Cardiac septum (tissue), 1 donor: ENCODE measurements at regions not wholly inside any gene's neighbourhood (a gene's known extent, or its start where the extent isn't known, plus 50 kb on each side); places are given as distances from the start of the nearest gene placed in this dataset.

ENCODE experiments used
- DNase-seq: peaks from one replicate; pipeline ENCODE4 v3.0.0-alpha.2; 2020; ENCODE audit warnings: low spot score
- intact Hi-C: fragments of 100-400 bp; cut with DNase I; formaldehyde crosslinking; loops from one replicate; pipeline ENCODE4 v1.14.0; 2022
- donor health status: DM: no; HTN: no; CAD: no.

GRCh38 chr6:113457751-113458150 lies 399.4 kb upstream of the MARCKS start:
- intact Hi-C loops = no loop called here
- DNase-seq = no peak

- intact Hi-C loops = no loop called here
These were observed 398.7 kb upstream of the MARCKS start for GRCh38 chr6:113458368-113459010.

GRCh38 chr6:113461153-113461932 lies 395.8 kb upstream of the MARCKS start:
- no peak for DNase-seq
- intact Hi-C loops = no loop called here

More at GRCh38 chr6:113458368-113459010, 398.7 kb upstream of the MARCKS start:
- DNase-seq = no peak

- DNase-seq = no peak
- intact Hi-C loops = no loop called here
These were observed 392.6 kb upstream of the MARCKS start for GRCh38 chr6:113464536-113464935.

- intact Hi-C loops = no loop called here
- no peak for DNase-seq
These were observed 392.2 kb upstream of the MARCKS start for GRCh38 chr6:113464960-113465359.

GRCh38 chr6:113466526-113466925 lies 390.6 kb upstream of the MARCKS start:
- intact Hi-C loops = no loop called here
- no peak for DNase-seq

- no peak for DNase-seq
- intact Hi-C loops = no loop called here
These were observed 381.8 kb upstream of the MARCKS start for GRCh38 chr6:113475392-113475791.

GRCh38 chr6:113476937-113477839 lies 380.0 kb upstream of the MARCKS start:
- intact Hi-C loops = no loop called here
- no peak for DNase-seq

GRCh38 chr6:113480616-113481015 lies 376.5 kb upstream of the MARCKS start:
- DNase-seq = no peak
- intact Hi-C loops = no loop called here

GRCh38 chr6:113481458-113481857 lies 375.7 kb upstream of the MARCKS start:
- intact Hi-C loops = no loop called here
- DNase-seq = no peak

GRCh38 chr6:113481910-113482309 lies 375.2 kb upstream of the MARCKS start:
- intact Hi-C loops = no loop called here

GRCh38 chr6:113482771-113483170 lies 374.4 kb upstream of the MARCKS start:
- intact Hi-C loops = no loop called here
- no peak for DNase-seq

More at GRCh38 chr6:113481910-113482309, 375.2 kb upstream of the MARCKS start:
- no peak for DNase-seq

GRCh38 chr6:113486199-113486598 lies 370.9 kb upstream of the MARCKS start:
- intact Hi-C loops = no loop called here
- DNase-seq = peak; percentile 84

- intact Hi-C loops = no loop called here
- DNase-seq = no peak
These were observed 369.6 kb upstream of the MARCKS start for GRCh38 chr6:113487489-113488058.

GRCh38 chr6:113488061-113488460 lies 369.1 kb upstream of the MARCKS start:
- DNase-seq = no peak
- intact Hi-C loops = no loop called here

- no peak for DNase-seq
- intact Hi-C loops = no loop called here
These were observed 368.1 kb upstream of the MARCKS start for GRCh38 chr6:113488812-113489685.

GRCh38 chr6:113489952-113490746 lies 367.0 kb upstream of the MARCKS start:
- intact Hi-C loops = loop anchor here (10.0 kb wide), 1 partner anchor 705 kb away; no protein-coding TSS in a partner anchor

GRCh38 chr6:113491376-113491775 lies 365.8 kb upstream of the MARCKS start:
- DNase-seq = no peak
- intact Hi-C loops = loop anchor here (10.0 kb wide), 1 partner anchor 707 kb away; no protein-coding TSS in a partner anchor

More at GRCh38 chr6:113489952-113490746, 367.0 kb upstream of the MARCKS start:
- DNase-seq = no peak
